HFF-Myc (cell line): ENCODE measurements at regions not wholly inside any gene's neighbourhood (a gene's known extent, or its start where the extent isn't known, plus 50 kb on each side); places are given as distances from the start of the nearest gene placed in this dataset.

Experiments
- DNase-seq: peaks from one replicate; pipeline ENCODE4 v3.0.0-alpha.2; 2011; ENCODE audit warnings: low read depth; ENCODE audit errors: extremely low read depth
- H3K4me3 ChIP-seq: replicated peaks from 2 replicates; pipeline ENCODE4 v1.5.1; 2011; ENCODE audit warnings: low read depth, mild to moderate bottlenecking, control low read depth, low read length
- CTCF ChIP-seq: IDR thresholded peaks from 2 replicates; pipeline ENCODE4 v1.5.1; 2012; ENCODE audit warnings: mild to moderate bottlenecking, low read depth, low read length, control low read depth; ENCODE audit errors: missing control alignments

- no peak overlapping the region for H3K4me3 ChIP-seq
- DNase-seq = no peak
- TF ChIP-seq CTCF = no peak
These were observed 99.5 kb upstream of the NRIP1 start for GRCh38 chr21:15164273-15164672.

- no peak overlapping the region for H3K4me3 ChIP-seq
- DNase-seq = no peak
- no peak for TF ChIP-seq CTCF
These were observed 100.0 kb upstream of the NRIP1 start for GRCh38 chr21:15164678-15165303.

DNA sequence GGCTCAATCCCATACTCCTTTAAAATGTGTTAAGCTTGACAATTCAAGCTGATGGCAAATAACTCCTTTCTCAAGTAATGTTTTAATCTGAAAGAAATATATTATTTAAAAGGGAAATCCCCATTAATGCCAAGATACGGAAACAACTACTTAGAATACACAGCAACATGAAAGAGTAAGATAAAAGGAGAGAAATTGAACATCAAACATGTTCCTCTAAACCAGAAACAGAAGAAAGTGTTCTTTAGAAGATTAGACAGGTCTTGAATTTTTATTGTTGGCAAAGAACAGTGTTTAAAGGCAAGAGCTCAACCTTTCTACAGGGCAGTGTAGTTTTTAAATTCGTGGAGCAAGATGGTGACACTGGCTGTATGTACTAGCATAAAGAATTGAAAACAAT, 105.8 kb upstream of the NRIP1 start:
- TF ChIP-seq CTCF = no peak
- DNase-seq = no peak
- no peak overlapping the region for H3K4me3 ChIP-seq

- no peak for DNase-seq
- TF ChIP-seq CTCF = no peak
- no peak overlapping the region for H3K4me3 ChIP-seq
These were observed 106.7 kb upstream of the NRIP1 start for GRCh38 chr21:15171546-15171945.

DNA sequence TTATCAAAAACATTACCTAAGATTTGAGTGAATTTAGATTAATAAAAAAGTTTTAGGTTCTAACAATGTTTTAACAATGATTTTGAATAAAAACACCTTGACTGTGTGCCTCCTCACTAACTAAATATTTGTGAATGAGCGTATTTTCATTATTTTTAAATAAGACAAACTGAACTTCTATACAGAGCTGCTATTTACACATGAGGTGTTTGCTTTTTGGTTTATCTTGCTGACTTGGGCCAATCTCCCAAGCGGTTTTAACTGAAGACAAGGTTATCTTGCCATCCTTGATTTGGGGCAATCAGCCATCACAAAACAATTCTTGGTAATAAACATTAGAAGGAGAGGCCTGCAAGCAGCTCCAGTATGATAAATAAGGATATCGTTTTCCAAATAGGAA, 108.2 kb upstream of the NRIP1 start:
- TF ChIP-seq CTCF = no peak
- DNase-seq = no peak
- H3K4me3 ChIP-seq = no peak overlapping the region

DNA sequence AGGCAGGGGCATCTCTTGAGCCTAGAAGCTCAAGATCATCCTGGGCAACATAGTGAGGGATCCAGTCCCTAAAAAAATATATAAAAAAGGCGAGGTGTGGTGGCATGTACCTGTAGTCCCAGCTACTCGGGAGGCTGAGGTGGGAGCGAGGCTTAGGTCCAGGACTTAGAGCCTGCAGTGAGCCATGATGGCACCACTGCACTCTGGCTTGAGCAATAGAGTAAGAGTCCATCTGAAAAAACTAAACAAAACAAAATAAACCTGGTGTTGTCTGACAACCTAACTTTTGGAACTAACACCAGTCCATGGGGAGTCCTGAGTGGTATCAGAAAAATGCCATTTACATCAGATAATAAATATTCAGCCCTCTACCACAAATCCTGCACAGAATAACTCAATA, 110.1 kb upstream of the NRIP1 start:
- no peak for TF ChIP-seq CTCF
- no peak for DNase-seq
- H3K4me3 ChIP-seq = no peak overlapping the region

DNA sequence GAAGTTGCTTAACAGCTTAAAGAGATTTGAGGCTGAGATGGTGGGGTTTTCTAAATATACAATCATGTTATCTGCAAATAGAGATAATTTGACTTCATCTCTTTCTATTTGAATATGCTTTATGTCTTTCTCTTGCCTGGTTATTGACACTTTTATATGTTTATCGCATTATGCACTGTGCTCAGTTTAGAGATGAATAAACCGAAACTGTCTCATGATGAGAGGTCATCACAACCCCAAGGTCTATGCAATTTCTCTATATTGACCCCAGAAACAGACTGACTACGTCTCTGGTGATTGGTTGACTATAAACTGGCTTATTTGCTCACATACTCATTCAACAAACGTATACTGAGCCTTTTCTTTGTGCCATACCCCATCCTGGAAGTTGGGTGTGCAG, 117.9 kb upstream of the NRIP1 start:
- H3K4me3 ChIP-seq = no peak overlapping the region
- TF ChIP-seq CTCF = no peak
- no peak for DNase-seq
